GM18861 (cell line): ENCODE measurements at regions not wholly inside any gene's neighbourhood (a gene's known extent, or its start where the extent isn't known, plus 50 kb on each side); places are given as distances from the start of the nearest gene placed in this dataset.
"Not testable (repeated sequence)": the region's sequence is repeated elsewhere in the genome, so short reads cannot be mapped to it uniquely, and the experiment has no call there.

Experiments
- ATAC-seq: cut with Tn5 transposase; IDR thresholded peaks from one replicate; pipeline ENCODE4 v1.9.1; 2021; ENCODE audit not compliant: unreplicated experiment

- no peak for ATAC-seq
These were observed 195.9 kb downstream of the ACKR3 start for GRCh38 chr2:236765478-236765877.

GRCh38 chr2:236766850-236767249 lies 197.2 kb downstream of the ACKR3 start:
- ATAC-seq: no peak

GRCh38 chr2:236767941-236768340 lies 198.3 kb downstream of the ACKR3 start:
- no peak for ATAC-seq

GRCh38 chr2:236768393-236769140 lies 198.9 kb downstream of the ACKR3 start:
- ATAC-seq: no peak

GRCh38 chr2:236769981-236770671 lies 200.5 kb downstream of the ACKR3 start:
- ATAC-seq: no peak

GRCh38 chr2:236772220-236772837 lies 202.7 kb downstream of the ACKR3 start:
- ATAC-seq: no peak

- no peak for ATAC-seq
These were observed 203.6 kb downstream of the ACKR3 start for GRCh38 chr2:236773206-236773605.

GRCh38 chr2:236774171-236774570 lies 204.5 kb downstream of the ACKR3 start:
- ATAC-seq: no peak

GRCh38 chr2:236775511-236775910 lies 205.9 kb downstream of the ACKR3 start:
- no peak for ATAC-seq

- no peak for ATAC-seq
These were observed 206.6 kb downstream of the ACKR3 start for GRCh38 chr2:236776206-236776605.

- no peak for ATAC-seq
These were observed 207.1 kb downstream of the ACKR3 start for GRCh38 chr2:236776695-236777251.

GRCh38 chr2:236777408-236777807 lies 207.8 kb downstream of the ACKR3 start:
- ATAC-seq: no peak

GRCh38 chr2:236781933-236782816 lies 212.6 kb downstream of the ACKR3 start:
- no peak for ATAC-seq

GRCh38 chr2:236782938-236783337 lies 213.3 kb downstream of the ACKR3 start:
- no peak for ATAC-seq

GRCh38 chr2:236783417-236784020 lies 213.9 kb downstream of the ACKR3 start:
- no peak for ATAC-seq

GRCh38 chr2:236785611-236786057 lies 216.0 kb downstream of the ACKR3 start:
- no peak for ATAC-seq

GRCh38 chr2:236786751-236787150 lies 217.1 kb downstream of the ACKR3 start:
- ATAC-seq: no peak

GRCh38 chr2:236787376-236787775 lies 217.8 kb downstream of the ACKR3 start:
- not testable (repeated sequence) for ATAC-seq

GRCh38 chr2:236787885-236788284 lies 218.3 kb downstream of the ACKR3 start:
- no peak for ATAC-seq

- no peak for ATAC-seq
These were observed 221.3 kb downstream of the ACKR3 start for GRCh38 chr2:236790963-236791362.
